PFSK-1 (cell line): ENCODE measurements at regions not wholly inside any gene's neighbourhood (a gene's known extent, or its start where the extent isn't known, plus 50 kb on each side); places are given as distances from the start of the nearest gene placed in this dataset.

Source experiments
- TAF1 ChIP-seq: IDR thresholded peaks from 2 replicates; pipeline ENCODE4 v1.6.1; 2012; ENCODE audit warnings: low read length, control low read depth, borderline replicate concordance; ENCODE audit not compliant: insufficient read depth
- TF ChIP-seq, protein P1 (sequence below), 2 experiments: IDR thresholded peaks; 2 replicates each; pipeline versions ENCODE4 v1.6.1 to v1.8.0; 2011 to 2012; ENCODE audit warnings: low read depth in 2 of 2, low read length in 2 of 2, control low read depth in 1 of 2, inconsistent platforms in 1 of 2, mild to moderate bottlenecking in 1 of 2, moderate library complexity in 1 of 2; ENCODE audit not compliant: insufficient read depth in 1 of 2

DNA sequence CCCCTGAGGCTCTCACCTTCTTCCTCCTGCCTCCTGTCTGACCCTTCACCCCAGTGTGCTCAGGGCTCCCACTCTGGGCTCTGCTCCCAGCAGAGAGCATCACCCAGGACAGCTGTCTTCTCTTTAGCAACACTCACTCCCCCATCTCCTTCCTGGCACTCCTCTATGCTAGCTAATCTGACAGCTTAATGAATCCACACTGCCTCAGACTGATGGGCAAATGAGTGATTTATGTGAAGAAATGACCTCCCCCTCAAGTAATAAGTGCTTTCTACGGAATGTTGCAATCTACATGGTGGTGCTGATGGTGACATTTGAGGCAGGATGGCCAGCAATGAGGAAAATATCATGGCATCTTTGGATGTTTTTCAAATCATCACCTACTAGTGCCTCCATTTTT lies 83.6 kb downstream of the LSM3 start:
- no peak for TF ChIP-seq TAF1
- TF ChIP-seq, protein P1, sequence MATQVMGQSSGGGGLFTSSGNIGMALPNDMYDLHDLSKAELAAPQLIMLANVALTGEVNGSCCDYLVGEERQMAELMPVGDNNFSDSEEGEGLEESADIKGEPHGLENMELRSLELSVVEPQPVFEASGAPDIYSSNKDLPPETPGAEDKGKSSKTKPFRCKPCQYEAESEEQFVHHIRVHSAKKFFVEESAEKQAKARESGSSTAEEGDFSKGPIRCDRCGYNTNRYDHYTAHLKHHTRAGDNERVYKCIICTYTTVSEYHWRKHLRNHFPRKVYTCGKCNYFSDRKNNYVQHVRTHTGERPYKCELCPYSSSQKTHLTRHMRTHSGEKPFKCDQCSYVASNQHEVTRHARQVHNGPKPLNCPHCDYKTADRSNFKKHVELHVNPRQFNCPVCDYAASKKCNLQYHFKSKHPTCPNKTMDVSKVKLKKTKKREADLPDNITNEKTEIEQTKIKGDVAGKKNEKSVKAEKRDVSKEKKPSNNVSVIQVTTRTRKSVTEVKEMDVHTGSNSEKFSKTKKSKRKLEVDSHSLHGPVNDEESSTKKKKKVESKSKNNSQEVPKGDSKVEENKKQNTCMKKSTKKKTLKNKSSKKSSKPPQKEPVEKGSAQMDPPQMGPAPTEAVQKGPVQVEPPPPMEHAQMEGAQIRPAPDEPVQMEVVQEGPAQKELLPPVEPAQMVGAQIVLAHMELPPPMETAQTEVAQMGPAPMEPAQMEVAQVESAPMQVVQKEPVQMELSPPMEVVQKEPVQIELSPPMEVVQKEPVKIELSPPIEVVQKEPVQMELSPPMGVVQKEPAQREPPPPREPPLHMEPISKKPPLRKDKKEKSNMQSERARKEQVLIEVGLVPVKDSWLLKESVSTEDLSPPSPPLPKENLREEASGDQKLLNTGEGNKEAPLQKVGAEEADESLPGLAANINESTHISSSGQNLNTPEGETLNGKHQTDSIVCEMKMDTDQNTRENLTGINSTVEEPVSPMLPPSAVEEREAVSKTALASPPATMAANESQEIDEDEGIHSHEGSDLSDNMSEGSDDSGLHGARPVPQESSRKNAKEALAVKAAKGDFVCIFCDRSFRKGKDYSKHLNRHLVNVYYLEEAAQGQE (IDR thresholded peaks at IDR 0.05; ENCODE audit: insufficient read depth in 1 of 2, low read depth in 2 of 2, low read length in 2 of 2) = no peak
